GM23338 (cell line): ENCODE measurements at regions not wholly inside any gene's neighbourhood (a gene's known extent, or its start where the extent isn't known, plus 50 kb on each side); places are given as distances from the start of the nearest gene placed in this dataset.

Source experiments
- ATAC-seq: fragments of 200-7000 bp; cut with Tn5 transposase; 3 replicates; pipeline ENCODE4 v1.9.1; 2020
- DNase-seq: peaks from one replicate; pipeline ENCODE4 v3.0.0-alpha.2; 2015; ENCODE audit warnings: low spot score
- H2AFZ ChIP-seq: fragments of 200-600 bp; sonication (generic); 2 replicates; pipeline ENCODE4 v1.8.0; 2016; ENCODE audit warnings: antibody characterized with exemption, mild to moderate bottlenecking, moderate library complexity
- H3F3A ChIP-seq: fragments of 200-600 bp; sonication (generic); replicated peaks from 2 replicates; pipeline ENCODE4 v1.8.0; 2017; ENCODE audit warnings: antibody characterized with exemption, mixed run types, low read depth
- H3K27ac ChIP-seq: fragments of 200-600 bp; sonication (generic); 2 replicates; pipeline ENCODE4 v1.6.1; 2016; ENCODE audit warnings: low read depth
- H3K27me3 ChIP-seq: fragments of 200-600 bp; sonication (generic); 2 replicates; pipeline ENCODE4 v1.8.0; 2016; ENCODE audit warnings: mild to moderate bottlenecking, mixed run types, moderate library complexity; ENCODE audit not compliant: insufficient read depth
- H3K36me3 ChIP-seq: fragments of 200-600 bp; sonication (generic); 2 replicates; pipeline ENCODE4 v1.8.0; 2016; ENCODE audit warnings: mild to moderate bottlenecking; ENCODE audit not compliant: insufficient read depth
- H3K4me1 ChIP-seq: fragments of 200-600 bp; sonication (generic); 2 replicates; pipeline ENCODE4 v1.8.0; 2016; ENCODE audit warnings: mild to moderate bottlenecking, moderate library complexity; ENCODE audit not compliant: insufficient read depth
- H3K4me2 ChIP-seq: fragments of 200-600 bp; sonication (generic); 2 replicates; pipeline ENCODE4 v1.7.1; 2017; ENCODE audit warnings: mixed run types
- H3K4me3 ChIP-seq: fragments of 200-600 bp; sonication (generic); 2 replicates; pipeline ENCODE4 v1.6.1; 2016; ENCODE audit warnings: mixed run types
- H3K79me2 ChIP-seq: fragments of 200-600 bp; sonication (generic); replicated peaks from 2 replicates; pipeline ENCODE4 v1.8.0; 2017; ENCODE audit warnings: mild to moderate bottlenecking; ENCODE audit not compliant: insufficient read depth
- H3K9me2 ChIP-seq: fragments of 200-600 bp; sonication (generic); 2 replicates; pipeline ENCODE4 v1.8.0; 2017; ENCODE audit not compliant: insufficient read depth
- H4K20me1 ChIP-seq: fragments of 200-600 bp; sonication (generic); replicated peaks from 2 replicates; pipeline ENCODE4 v1.8.0; 2017; ENCODE audit warnings: mild to moderate bottlenecking; ENCODE audit not compliant: insufficient read depth
- H3K27ac Mint-ChIP-seq: 2 replicates; pipeline ENCODE4 v1.8.0; 2020; ENCODE audit warnings: inconsistent platforms, mild to moderate bottlenecking, moderate library complexity, mixed read lengths
- H3K27me3 Mint-ChIP-seq: 3 replicates; pipeline ENCODE4 v1.8.0; 2022; ENCODE audit warnings: low read depth, mild to moderate bottlenecking, moderate library complexity, mixed read lengths, inconsistent platforms; ENCODE audit not compliant: insufficient read depth, poor library complexity
- H3K36me3 Mint-ChIP-seq: 3 replicates; pipeline ENCODE4 v1.8.0; 2021; ENCODE audit warnings: low read depth, mild to moderate bottlenecking, inconsistent platforms, moderate library complexity, mixed read lengths
- H3K4me1 Mint-ChIP-seq: 3 replicates; pipeline ENCODE4 v1.8.0; 2020; ENCODE audit warnings: mild to moderate bottlenecking, inconsistent platforms, mixed read lengths
- H3K4me3 Mint-ChIP-seq: 3 replicates; pipeline ENCODE4 v1.8.0; 2021; ENCODE audit warnings: moderate library complexity, mild to moderate bottlenecking, inconsistent platforms, mixed read lengths
- H3K9me3 Mint-ChIP-seq: 3 replicates; pipeline ENCODE4 v1.8.0; 2020; ENCODE audit warnings: moderate library complexity, mild to moderate bottlenecking, inconsistent platforms, mixed read lengths
- EZH2 ChIP-seq: fragments of 200-600 bp; sonication (generic); IDR thresholded peaks from one replicate; pipeline ENCODE4 v1.8.0; 2017; ENCODE audit warnings: antibody characterized with exemption, mild to moderate bottlenecking, low read depth; ENCODE audit not compliant: unreplicated experiment
- EZH2phosphoT487 ChIP-seq: fragments of 200-600 bp; sonication (generic); IDR thresholded peaks from one replicate; pipeline ENCODE4 v1.8.1; 2018; ENCODE audit warnings: antibody characterized with exemption; ENCODE audit not compliant: unreplicated experiment
- JUNB ChIP-seq: IDR thresholded peaks from one replicate; pipeline ENCODE4 v1.6.1; 2016; ENCODE audit warnings: antibody characterized with exemption; ENCODE audit not compliant: unreplicated experiment
- NANOG ChIP-seq: IDR thresholded peaks from 2 replicates; pipeline ENCODE4 v1.6.1; 2016; ENCODE audit warnings: antibody characterized with exemption, borderline replicate concordance
- ZNF114 ChIP-seq: fragments of 250-450 bp; sonication (Bioruptor Pico); IDR thresholded peaks from 2 replicates; pipeline ENCODE4 v1.5.0; 2020; ENCODE audit warnings: mild to moderate bottlenecking, moderate library complexity
- ZNF331 ChIP-seq: fragments of 250-450 bp; sonication (Bioruptor Pico); IDR thresholded peaks from 2 replicates; pipeline ENCODE4 v1.5.0; 2020; ENCODE audit warnings: low read depth, mild to moderate bottlenecking, moderate library complexity
- TF ChIP-seq, protein P1 (sequence below): IDR thresholded peaks from 2 replicates; pipeline ENCODE4 v1.6.1; 2016; ENCODE audit warnings: antibody characterized with exemption
- TF ChIP-seq, protein P2 (sequence below), 2 experiments: fragments of 200-600 bp in 1 of 2; sonication (generic) in 1 of 2; conservative IDR thresholded peaks; 2 replicates each; pipeline versions ENCODE4 v1.5.1 to v1.6.1; 2016 to 2017; ENCODE audit warnings: antibody characterized with exemption in 2 of 2, low read depth in 2 of 2, mild to moderate bottlenecking in 2 of 2, moderate library complexity in 1 of 2
- TF ChIP-seq, protein P3 (sequence below): IDR thresholded peaks from one replicate; pipeline ENCODE4 v1.6.1; 2018; ENCODE audit warnings: antibody characterized with exemption; ENCODE audit not compliant: unreplicated experiment
- TF ChIP-seq, protein P4 (sequence below): fragments of 250-450 bp; sonication (Bioruptor Pico); IDR thresholded peaks from 2 replicates; pipeline ENCODE4 v1.5.0; 2020; ENCODE audit warnings: mild to moderate bottlenecking, moderate library complexity

DNA sequence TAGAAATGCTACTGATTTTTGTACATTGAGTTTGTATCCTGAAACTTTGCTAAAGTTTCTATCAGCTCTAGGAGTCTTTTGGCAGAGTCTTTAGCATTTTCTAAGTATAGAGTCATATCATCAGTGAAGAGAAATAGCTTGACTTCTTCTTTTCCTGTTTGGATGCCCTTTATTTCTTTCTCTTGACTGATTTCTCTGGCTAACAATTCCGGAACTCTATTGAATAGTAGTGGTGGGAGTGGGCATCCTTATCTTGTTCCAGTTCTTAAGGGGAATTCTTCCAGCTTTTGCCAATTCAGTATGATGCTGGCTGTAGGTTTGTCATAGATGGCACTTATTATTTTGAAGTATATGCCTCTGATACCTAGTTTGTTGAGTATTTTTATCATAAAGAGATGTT is 197.7 kb downstream of the AASDHPPT start:
- Histone ChIP-seq H3F3A (no peaks in the 10 kb centered on the region), H3K36me3 (no peaks in the 10 kb centered on the region), H3K9me2 (no peaks in the 10 kb centered on the region), H4K20me1 (no peaks in the 10 kb centered on the region), H3K27ac (no peak overlapping the region), H3K4me3 (no peak overlapping the region), H3K79me2 (no peaks in the 10 kb centered on the region), H3K4me1 (peaks cover 11% of the 10 kb centered on the region), H3K27me3 (no peaks in the 10 kb centered on the region), H2AFZ (no peak overlapping the region), H3K4me2 (no peak overlapping the region)
- H3K36me3 Mint-ChIP-seq = no peaks in the 10 kb centered on the region
- no peak overlapping the region for H3K4me3 Mint-ChIP-seq
- TF ChIP-seq NANOG = no peak
- peaks cover 5% of the 10 kb centered on the region; the same call in 1 of the 3 replicates for H3K9me3 Mint-ChIP-seq
- DNase-seq (no peak), ATAC-seq (no peak)
- no peak overlapping the region; the same call in 1 of the 2 replicates for H3K27ac Mint-ChIP-seq
- H3K4me1 Mint-ChIP-seq = peaks cover 16% of the 10 kb centered on the region
- no peaks in the 10 kb centered on the region for H3K27me3 Mint-ChIP-seq

- no peak overlapping the region for H3K4me3 Mint-ChIP-seq
- Histone ChIP-seq H3K36me3 (0 out of 2 replicates have a peak, but pooled peaks cover 2% of the 10 kb centered on the region), H3K4me3 (no peak overlapping the region), H3K4me1 (peaks cover 11% of the 10 kb centered on the region), H3K27me3 (no peaks in the 10 kb centered on the region), H2AFZ (no peak overlapping the region), H4K20me1 (no peaks in the 10 kb centered on the region), H3K27ac (no peak overlapping the region), H3F3A (no peaks in the 10 kb centered on the region), H3K9me2 (no peaks in the 10 kb centered on the region), H3K4me2 (no peak overlapping the region), H3K79me2 (no peaks in the 10 kb centered on the region)
- peaks cover 16% of the 10 kb centered on the region for H3K4me1 Mint-ChIP-seq
- H3K9me3 Mint-ChIP-seq = peaks cover 5% of the 10 kb centered on the region; the same call in 1 of the 3 replicates
- DNase-seq (no peak), ATAC-seq (no peak)
- no peaks in the 10 kb centered on the region for H3K36me3 Mint-ChIP-seq
- no peak overlapping the region for H3K27ac Mint-ChIP-seq
- no peaks in the 10 kb centered on the region for H3K27me3 Mint-ChIP-seq
- no peak for TF ChIP-seq ZNF114 (CRISPR knock-in tag)
- no peak for TF ChIP-seq EZH2
- TF ChIP-seq, protein P1, sequence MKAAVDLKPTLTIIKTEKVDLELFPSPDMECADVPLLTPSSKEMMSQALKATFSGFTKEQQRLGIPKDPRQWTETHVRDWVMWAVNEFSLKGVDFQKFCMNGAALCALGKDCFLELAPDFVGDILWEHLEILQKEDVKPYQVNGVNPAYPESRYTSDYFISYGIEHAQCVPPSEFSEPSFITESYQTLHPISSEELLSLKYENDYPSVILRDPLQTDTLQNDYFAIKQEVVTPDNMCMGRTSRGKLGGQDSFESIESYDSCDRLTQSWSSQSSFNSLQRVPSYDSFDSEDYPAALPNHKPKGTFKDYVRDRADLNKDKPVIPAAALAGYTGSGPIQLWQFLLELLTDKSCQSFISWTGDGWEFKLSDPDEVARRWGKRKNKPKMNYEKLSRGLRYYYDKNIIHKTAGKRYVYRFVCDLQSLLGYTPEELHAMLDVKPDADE = no peak
- TF ChIP-seq, protein P2, sequence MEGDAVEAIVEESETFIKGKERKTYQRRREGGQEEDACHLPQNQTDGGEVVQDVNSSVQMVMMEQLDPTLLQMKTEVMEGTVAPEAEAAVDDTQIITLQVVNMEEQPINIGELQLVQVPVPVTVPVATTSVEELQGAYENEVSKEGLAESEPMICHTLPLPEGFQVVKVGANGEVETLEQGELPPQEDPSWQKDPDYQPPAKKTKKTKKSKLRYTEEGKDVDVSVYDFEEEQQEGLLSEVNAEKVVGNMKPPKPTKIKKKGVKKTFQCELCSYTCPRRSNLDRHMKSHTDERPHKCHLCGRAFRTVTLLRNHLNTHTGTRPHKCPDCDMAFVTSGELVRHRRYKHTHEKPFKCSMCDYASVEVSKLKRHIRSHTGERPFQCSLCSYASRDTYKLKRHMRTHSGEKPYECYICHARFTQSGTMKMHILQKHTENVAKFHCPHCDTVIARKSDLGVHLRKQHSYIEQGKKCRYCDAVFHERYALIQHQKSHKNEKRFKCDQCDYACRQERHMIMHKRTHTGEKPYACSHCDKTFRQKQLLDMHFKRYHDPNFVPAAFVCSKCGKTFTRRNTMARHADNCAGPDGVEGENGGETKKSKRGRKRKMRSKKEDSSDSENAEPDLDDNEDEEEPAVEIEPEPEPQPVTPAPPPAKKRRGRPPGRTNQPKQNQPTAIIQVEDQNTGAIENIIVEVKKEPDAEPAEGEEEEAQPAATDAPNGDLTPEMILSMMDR (conservative IDR thresholded peaks at IDR 0.05; ENCODE audit: low read depth in 2 of 2) = no peak
- TF ChIP-seq JUNB = no peak
- TF ChIP-seq, protein P3, sequence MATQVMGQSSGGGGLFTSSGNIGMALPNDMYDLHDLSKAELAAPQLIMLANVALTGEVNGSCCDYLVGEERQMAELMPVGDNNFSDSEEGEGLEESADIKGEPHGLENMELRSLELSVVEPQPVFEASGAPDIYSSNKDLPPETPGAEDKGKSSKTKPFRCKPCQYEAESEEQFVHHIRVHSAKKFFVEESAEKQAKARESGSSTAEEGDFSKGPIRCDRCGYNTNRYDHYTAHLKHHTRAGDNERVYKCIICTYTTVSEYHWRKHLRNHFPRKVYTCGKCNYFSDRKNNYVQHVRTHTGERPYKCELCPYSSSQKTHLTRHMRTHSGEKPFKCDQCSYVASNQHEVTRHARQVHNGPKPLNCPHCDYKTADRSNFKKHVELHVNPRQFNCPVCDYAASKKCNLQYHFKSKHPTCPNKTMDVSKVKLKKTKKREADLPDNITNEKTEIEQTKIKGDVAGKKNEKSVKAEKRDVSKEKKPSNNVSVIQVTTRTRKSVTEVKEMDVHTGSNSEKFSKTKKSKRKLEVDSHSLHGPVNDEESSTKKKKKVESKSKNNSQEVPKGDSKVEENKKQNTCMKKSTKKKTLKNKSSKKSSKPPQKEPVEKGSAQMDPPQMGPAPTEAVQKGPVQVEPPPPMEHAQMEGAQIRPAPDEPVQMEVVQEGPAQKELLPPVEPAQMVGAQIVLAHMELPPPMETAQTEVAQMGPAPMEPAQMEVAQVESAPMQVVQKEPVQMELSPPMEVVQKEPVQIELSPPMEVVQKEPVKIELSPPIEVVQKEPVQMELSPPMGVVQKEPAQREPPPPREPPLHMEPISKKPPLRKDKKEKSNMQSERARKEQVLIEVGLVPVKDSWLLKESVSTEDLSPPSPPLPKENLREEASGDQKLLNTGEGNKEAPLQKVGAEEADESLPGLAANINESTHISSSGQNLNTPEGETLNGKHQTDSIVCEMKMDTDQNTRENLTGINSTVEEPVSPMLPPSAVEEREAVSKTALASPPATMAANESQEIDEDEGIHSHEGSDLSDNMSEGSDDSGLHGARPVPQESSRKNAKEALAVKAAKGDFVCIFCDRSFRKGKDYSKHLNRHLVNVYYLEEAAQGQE = no peak
- TF ChIP-seq, protein P4, sequence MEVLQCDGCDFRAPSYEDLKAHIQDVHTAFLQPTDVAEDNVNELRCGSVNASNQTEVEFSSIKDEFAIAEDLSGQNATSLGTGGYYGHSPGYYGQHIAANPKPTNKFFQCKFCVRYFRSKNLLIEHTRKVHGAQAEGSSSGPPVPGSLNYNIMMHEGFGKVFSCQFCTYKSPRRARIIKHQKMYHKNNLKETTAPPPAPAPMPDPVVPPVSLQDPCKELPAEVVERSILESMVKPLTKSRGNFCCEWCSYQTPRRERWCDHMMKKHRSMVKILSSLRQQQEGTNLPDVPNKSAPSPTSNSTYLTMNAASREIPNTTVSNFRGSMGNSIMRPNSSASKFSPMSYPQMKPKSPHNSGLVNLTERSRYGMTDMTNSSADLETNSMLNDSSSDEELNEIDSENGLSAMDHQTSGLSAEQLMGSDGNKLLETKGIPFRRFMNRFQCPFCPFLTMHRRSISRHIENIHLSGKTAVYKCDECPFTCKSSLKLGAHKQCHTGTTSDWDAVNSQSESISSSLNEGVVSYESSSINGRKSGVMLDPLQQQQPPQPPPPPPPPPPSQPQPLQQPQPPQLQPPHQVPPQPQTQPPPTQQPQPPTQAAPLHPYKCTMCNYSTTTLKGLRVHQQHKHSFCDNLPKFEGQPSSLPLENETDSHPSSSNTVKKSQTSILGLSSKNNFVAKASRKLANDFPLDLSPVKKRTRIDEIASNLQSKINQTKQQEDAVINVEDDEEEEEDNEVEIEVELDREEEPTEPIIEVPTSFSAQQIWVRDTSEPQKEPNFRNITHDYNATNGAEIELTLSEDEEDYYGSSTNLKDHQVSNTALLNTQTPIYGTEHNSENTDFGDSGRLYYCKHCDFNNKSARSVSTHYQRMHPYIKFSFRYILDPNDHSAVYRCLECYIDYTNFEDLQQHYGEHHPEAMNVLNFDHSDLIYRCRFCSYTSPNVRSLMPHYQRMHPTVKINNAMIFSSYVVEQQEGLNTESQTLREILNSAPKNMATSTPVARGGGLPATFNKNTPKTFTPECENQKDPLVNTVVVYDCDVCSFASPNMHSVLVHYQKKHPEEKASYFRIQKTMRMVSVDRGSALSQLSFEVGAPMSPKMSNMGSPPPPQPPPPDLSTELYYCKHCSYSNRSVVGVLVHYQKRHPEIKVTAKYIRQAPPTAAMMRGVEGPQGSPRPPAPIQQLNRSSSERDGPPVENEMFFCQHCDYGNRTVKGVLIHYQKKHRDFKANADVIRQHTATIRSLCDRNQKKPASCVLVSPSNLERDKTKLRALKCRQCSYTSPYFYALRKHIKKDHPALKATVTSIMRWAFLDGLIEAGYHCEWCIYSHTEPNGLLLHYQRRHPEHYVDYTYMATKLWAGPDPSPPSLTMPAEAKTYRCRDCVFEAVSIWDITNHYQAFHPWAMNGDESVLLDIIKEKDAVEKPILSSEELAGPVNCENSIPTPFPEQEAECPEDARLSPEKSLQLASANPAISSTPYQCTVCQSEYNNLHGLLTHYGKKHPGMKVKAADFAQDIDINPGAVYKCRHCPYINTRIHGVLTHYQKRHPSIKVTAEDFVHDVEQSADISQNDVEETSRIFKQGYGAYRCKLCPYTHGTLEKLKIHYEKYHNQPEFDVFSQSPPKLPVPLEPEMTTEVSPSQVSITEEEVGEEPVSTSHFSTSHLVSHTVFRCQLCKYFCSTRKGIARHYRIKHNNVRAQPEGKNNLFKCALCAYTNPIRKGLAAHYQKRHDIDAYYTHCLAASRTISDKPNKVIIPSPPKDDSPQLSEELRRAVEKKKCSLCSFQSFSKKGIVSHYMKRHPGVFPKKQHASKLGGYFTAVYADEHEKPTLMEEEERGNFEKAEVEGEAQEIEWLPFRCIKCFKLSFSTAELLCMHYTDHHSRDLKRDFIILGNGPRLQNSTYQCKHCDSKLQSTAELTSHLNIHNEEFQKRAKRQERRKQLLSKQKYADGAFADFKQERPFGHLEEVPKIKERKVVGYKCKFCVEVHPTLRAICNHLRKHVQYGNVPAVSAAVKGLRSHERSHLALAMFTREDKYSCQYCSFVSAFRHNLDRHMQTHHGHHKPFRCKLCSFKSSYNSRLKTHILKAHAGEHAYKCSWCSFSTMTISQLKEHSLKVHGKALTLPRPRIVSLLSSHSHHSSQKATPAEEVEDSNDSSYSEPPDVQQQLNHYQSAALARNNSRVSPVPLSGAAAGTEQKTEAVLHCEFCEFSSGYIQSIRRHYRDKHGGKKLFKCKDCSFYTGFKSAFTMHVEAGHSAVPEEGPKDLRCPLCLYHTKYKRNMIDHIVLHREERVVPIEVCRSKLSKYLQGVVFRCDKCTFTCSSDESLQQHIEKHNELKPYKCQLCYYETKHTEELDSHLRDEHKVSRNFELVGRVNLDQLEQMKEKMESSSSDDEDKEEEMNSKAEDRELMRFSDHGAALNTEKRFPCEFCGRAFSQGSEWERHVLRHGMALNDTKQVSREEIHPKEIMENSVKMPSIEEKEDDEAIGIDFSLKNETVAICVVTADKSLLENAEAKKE (CRISPR knock-in tag) = no peak
- no peak for TF ChIP-seq EZH2phosphoT487
- no peak for TF ChIP-seq NANOG
- TF ChIP-seq ZNF331 = no peak
These were observed 198.7 kb downstream of the AASDHPPT start for GRCh38 chr11:106276126-106276525.
